Fibroblast of skin of abdomen (primary cell): ENCODE measurements at regions not wholly inside any gene's neighbourhood (a gene's known extent, or its start where the extent isn't known, plus 50 kb on each side); places are given as distances from the start of the nearest gene placed in this dataset.

ENCODE experiments used
- DNase-seq: peaks from one replicate; pipeline ENCODE4 v3.0.0-alpha.2; 2013

DNA sequence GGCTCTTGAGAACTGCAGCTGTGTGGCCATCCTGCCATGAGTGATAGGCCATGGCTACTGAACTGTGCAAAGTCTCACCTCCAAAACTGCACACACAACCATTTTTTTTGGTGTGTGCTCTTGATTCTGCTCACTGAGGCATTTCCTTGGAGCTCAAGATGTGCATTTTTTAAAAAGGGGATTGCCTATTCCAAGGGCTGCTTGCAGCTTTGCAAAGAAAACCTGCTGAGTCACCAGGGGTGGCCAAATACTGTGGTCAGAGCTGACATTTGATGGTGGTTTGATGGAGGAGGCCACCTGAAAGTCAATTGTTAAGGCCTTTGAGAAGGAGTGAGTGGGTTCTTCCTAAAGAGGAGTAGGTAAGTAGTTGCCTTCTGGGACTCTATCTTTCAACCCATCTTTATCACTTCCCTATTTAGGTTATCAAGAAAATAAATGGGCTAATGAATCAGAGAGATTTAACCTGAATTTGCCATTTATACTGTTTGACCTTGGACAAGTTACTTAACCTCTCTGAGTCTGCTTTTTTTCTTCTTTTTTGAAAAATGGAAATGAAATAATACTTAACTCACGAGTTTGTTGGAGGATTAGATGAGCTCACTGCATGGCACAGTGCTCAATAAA is 87.9 kb downstream of the CHST2 start:
- peak; percentile 76 for DNase-seq

DNA sequence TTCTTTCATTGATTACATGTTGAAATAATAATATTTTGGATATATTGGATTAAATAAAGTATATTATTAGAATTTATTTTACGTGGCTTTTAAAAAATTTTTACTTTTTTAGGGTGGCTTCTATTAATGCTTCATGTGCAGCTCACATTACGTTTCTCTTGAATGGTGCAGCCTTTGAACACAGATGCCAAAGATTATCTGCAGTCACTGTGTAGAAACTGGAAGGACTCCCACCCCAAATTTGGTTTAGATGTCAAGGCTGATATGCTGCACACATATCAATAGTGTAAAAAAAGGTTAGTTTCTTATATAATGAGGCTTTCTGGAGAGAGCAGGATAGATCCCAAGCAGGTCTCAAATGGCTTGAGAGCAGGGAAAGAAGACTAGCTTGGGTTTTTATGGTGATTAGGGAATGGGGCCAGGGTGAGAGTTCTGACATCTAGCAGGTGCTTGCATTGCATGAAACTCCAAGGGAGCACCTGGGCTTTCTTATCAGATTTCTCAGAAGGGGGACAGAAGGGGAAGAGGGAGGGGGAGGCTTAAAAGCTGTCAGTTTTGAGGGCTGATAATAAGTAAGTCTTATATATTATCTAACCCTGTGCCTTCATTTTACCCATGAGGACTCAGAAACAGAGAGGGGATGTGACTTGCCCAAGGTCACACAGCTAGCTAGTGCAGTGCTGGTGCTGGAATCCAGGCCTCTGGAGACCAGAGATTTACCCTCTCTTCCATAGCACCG is 89.6 kb downstream of the CHST2 start:
- no peak for DNase-seq

DNA sequence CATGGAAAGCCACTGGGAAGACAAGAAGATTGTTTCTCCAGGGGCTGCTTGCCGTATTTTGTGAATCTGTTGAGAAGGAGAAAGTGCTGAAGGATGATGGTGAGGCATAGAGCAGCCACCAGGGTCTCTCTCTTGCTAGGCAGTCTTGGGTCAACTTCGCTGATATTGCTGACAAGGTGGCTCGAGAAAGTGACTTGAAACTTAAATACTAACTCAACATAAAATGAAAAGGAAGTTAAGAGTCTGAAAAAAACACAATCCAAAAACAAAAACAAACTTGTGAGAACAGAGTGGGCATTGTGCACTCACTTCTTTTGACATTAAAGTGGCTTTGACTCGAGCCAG is 90.1 kb downstream of the CHST2 start:
- no peak for DNase-seq

DNA sequence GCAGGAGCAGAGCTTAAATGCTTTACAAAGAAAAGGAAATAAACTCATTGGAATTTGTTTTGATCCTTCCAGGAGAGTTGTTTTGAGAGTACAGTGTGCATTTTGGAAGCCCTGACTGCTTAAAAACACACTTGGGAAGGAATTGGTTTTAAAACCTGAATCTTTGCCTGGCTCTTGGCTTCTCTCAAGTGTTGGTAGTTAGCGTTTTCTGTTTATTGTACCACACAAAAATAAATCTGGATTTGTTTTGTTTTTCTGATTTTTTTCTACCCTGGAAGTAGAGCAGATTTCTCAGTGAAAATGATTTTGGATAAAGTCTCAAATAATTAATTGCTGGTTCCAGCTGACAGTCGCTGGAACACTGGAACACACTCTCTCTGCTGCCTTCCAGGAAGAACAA is 90.6 kb downstream of the CHST2 start:
- no peak for DNase-seq

DNA sequence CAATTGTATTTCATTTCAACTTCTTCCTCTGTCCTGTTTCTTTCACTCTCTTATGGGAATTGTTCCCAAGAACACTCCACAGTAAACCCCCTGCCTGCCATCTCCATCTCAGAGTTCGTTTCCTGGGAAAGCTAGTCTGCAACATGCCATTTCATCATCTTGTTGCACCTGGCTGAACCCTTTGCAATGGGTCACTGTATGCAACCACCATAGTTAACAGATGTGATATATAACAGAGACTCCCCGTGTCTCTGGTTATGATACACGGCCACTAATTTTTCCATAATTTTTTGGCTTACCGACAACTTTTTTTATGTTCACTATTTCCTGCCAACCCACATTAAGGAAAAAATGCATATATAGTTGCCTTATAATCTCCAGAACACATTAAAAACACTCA is 95.5 kb downstream of the CHST2 start:
- no peak for DNase-seq
